ENCODE measurements at regions not wholly inside any gene's neighbourhood (a gene's known extent, or its start where the extent isn't known, plus 50 kb on each side); places are given as distances from the start of the nearest gene placed in this dataset.

GRCh38 chr10:78937393-78937792, 131.4 kb upstream of the ZMIZ1 start:
- intact Hi-C loops (cut with DNase I) = no loop called here
- no peak for ATAC-seq
- DNase-seq (ENCODE audit: low spot score) = no peak

DNA sequence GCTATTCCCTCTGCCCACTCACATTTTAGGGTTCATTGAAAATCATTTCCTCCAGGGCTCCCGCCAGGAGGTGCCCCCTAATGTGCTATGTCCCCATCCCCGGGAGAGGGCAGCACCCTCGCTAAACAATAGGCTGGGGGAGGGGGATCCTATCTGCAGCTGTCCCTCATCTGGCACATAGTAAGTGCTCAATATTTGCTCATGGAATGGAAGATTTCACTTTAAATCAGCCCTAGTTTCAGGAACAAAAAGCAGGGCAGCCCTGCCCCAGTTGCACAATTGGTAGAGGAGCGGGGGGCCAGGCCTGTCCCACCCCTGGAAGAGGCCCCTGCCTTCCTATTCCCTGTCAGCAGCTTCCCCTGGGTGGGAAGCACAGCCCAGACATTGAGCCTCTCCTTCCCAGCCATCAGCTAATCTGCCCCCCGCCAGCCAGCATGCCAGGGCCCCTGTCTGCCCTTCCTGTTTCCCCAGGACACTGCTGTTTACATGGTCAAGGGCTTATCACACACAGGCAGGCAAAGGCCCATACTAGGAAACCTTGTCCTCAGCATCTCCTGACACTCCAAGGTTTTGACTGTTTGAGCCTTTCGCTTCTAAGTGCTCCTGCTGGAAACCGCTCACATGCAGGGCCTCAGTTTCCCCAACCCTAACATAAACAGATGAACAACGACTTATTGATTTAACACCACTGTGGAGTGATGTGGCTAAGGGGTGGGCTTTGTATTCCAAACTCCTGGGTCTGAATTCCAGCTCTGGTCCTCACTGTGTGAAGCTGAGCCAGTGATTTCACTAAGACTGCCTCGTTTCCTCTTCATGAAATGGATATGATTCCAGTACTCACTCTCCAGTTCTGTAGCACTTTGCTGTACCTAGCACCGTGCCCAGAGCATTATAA, 130.7 kb upstream of the ZMIZ1 start:
- ATAC-seq (no peak), DNase-seq (ENCODE audit: low spot score) (no peak)
- intact Hi-C loops (cut with DNase I) = no loop called here

DNA sequence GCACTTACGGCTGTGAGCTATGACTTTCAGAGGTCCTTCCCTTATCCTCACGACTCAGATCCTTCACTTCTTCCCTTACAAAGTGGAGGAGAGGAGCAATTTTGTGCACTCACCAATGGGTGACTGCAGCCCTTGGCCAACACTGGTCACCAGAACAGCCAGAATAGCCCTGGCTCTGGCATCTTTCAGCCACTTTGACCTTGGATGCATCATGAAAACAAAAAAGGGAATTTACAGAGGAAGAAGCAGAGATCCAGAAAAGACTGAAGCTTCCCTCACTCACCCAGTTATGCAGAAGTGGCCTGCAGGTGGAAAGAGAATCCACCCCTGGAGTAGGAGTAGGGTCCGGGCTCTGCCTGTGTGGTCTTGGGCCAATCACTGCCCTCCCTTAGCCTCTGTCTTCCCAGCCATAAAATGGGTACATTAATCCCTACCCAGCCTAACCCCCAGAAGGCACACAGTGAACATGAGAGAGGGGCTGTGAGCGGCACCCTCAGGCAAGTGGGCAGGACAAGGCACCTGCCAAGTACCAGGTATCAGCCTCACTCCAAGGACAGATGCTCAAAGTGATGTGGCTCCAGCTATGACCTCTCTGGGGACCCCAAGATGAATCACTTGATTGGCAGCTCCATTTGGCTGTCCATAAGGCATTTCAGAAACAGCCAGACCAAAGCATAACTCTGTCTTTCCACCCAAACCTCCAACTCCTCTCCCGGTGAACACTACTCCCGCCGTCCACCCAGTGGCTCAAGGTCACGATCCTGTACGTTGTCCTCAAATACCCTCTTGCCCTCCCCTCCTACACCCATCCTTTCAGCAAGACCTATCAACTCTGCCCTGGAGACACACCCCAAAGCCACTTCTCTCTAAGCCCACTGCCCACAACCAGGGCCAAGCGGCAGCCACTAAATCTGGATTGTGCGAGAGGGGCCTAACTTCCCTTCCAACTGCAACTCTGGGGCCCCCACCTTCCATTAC, 129.8 kb upstream of the ZMIZ1 start:
- intact Hi-C loops (cut with DNase I) = no loop called here
- DNase-seq (ENCODE audit: low spot score) (no peak), ATAC-seq (no peak)

GRCh38 chr10:78942091-78942501, 126.7 kb upstream of the ZMIZ1 start:
- DNase-seq (ENCODE audit: low spot score) (no peak), ATAC-seq (no peak)
- intact Hi-C loops (cut with DNase I) = no loop called here

DNA sequence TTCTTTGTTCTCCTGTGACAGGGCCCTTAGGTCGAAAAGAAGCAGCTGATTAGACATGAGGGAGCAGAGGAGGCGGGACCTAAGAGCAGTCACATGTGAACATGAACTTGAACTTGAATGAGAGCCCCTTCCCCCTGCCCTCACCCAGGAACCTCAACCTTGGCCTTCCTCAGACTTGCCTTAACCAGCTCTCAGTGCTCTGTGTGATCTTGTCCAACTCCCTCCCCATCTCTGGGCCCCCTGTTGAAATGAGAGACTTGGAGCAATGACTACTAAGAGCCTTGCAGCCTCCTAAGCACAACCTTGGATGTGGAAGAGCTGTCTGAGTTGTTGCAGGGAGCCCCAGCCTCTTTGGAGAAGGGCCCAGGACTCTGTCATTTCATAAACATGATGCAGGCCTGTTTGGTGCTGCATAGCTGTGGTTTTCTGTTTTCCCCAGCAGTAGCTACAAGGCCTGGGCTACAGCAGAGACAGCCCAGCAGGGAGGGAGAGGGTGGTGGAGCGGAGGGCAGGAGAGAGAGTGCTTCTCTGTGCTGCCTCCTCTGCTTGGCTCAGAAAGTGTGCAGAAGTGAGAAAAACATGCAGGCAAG, 123.9 kb upstream of the ZMIZ1 start:
- ATAC-seq = peak; percentile 96
- intact Hi-C loops (cut with DNase I) = no loop called here
- DNase-seq (ENCODE audit: low spot score) = peak; percentile 76

DNA sequence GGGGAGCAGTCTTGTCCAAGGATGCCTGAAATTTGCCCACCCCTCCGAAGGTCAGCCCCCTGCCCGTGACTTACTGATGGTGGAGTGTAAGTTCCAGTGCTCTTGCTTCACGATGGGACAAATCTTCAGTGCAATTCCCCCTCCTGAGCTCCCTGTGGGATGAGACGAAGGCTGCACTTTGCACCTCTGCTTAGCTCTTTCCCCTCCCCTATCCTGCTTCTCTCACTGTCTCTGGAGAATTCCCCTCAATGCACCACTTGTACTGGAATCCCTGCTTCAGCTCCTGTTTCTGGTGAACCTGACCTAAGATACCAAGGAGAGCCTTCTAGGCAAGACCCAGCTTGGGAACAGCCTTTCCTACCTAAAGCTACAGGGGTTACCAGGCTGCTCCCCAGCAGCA, 122.9 kb upstream of the ZMIZ1 start:
- intact Hi-C loops (cut with DNase I) = no loop called here
- DNase-seq (ENCODE audit: low spot score) (no peak), ATAC-seq (peak; percentile 14)

- ATAC-seq = no peak
- no peak for DNase-seq (ENCODE audit: low spot score)
- intact Hi-C loops (cut with DNase I) = no loop called here
Observed at GRCh38 chr10:78947226-78947625, 121.5 kb upstream of the ZMIZ1 start.

DNA sequence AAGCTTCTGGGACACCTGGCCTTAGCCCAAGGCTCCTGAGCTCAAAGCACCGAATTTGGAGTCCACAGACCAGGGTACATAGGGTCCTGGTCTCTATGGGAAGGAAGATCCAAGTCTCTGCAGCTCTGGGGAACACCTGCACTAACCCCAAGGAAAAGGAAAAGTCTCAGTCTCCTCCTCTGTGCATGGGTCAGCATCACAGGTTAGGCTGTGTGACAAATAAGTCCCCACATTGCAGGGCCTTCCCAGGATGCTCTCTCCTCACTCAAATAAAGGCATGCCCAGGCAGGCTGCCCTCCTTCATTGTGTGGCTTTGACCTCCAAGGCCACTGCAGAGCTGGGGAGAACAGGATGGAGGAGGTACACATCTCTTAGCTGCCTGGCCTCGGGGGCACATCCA, 121.0 kb upstream of the ZMIZ1 start:
- no peak for DNase-seq (ENCODE audit: low spot score)
- ATAC-seq = no peak
- intact Hi-C loops (cut with DNase I) = no loop called here

GRCh38 chr10:78948621-78949030, 120.1 kb upstream of the ZMIZ1 start:
- ATAC-seq (no peak), DNase-seq (ENCODE audit: low spot score) (no peak)
- intact Hi-C loops (cut with DNase I) = no loop called here

DNA sequence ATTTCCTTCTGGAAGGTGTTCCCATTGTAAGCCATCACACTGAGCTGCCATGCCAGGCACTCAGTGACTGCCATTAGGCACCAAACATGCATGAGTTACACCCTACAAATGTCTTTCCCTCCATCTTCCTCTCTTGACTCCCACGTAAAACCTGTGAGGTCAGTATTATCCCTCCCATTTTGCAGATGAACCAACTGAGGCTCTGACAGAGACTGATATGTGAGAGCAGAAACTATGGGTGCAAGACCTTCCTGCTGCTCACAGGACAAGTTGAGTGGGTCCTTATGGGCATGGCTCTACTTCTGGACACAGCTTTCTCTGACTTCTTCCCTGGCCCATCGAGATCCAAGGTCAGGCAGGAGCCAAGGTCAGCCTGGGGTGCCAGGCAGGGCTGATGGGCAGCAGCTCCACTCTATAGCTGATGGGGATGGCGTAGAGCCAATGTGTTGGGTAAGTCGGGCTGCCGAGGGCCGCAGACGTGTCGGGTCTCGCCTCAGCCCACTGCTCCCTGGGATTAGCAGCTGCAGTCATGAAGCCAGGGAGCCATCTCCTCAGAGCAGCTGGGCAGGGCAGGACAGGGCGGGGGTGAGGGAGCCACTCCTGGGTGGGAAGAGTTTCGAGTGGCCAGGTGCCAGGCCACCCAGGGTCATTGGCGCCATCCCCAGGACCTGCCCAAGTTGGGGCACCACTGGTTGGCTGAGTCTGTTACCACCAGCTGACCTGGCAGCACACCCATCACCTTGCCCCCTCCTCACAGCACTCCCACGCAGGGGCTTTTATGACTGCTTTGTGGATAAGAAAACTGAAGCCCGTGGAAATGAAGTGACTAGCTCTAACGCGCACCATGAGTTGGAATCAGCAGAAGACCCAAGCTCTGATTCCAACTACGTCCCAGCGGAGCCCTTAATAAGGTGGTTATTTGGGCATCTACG, 117.8 kb upstream of the ZMIZ1 start:
- DNase-seq (ENCODE audit: low spot score) (no peak), ATAC-seq (no peak)
- intact Hi-C loops (cut with DNase I) = no loop called here

DNA sequence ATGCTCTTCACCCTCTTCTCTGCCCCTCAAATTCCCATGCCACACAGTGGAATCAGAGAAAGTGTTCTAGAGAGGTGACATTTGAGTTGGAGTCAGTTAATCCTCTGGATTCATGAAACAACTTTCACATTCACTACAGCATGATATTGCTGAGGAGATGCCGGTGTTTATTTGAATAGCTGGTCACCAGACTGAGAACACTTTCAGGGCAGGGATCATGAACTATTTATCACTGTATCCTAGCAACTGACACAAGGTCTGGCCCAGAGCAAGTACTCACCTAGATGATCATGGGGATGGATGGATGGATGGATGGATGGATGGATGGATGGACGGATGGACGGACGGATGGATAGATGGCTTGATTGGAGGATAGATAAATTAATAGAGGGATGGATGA, 116.7 kb upstream of the ZMIZ1 start:
- peak; percentile 39 for ATAC-seq
- intact Hi-C loops (cut with DNase I) = no loop called here
- DNase-seq (ENCODE audit: low spot score) = no peak

DNA sequence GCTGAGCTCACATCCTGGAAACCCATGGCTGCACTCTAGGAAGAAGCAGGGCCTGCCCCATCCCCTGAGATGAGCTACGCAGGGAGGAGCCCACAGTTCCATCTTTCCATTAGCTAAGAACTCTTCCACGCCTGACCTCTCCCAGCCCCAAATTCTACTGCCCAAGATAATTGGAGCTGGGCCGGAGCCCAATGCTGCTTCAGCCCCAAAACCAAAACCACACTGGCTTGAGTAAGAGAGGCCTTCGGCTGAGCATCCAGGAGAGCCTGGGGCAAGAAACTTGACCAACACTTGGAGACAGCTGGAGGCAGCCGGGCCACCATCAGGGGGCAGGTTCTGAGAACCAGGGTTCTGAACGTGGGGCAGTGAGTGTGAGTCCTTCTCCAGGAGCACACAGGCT, 116.1 kb upstream of the ZMIZ1 start:
- intact Hi-C loops (cut with DNase I) = no loop called here
- peak; percentile 91 for ATAC-seq
- peak; percentile 80 for DNase-seq (ENCODE audit: low spot score)

- ATAC-seq = peak; percentile 64
- intact Hi-C loops (cut with DNase I) = no loop called here
- DNase-seq (ENCODE audit: low spot score) = no peak
Observed at GRCh38 chr10:78953113-78953798, 115.5 kb upstream of the ZMIZ1 start.

DNA sequence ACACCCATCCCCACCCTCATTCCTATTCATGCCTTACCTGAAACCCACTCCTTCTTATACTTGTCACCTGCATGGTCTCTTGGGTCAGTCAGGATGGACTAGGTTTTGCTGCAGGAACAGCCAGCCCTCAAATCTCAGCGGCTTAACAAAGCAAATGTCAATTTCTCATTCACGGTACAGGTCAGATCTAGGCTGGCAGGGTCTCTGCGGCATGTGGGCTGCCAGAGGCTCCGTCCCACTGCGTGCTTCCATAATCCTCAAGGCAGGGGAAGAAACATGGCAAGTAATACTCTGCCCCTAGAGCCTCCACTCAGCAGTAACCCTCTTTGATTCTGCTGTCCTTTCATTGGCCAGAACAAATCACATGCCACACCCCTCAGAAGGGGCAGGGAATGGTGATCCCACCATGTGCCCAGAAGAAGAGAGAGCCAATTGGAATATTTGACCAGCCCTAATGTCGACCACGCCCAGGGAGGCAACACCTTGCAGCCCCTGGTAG, 114.9 kb upstream of the ZMIZ1 start:
- no peak for ATAC-seq
- DNase-seq (ENCODE audit: low spot score) = no peak
- intact Hi-C loops (cut with DNase I) = no loop called here

DNA sequence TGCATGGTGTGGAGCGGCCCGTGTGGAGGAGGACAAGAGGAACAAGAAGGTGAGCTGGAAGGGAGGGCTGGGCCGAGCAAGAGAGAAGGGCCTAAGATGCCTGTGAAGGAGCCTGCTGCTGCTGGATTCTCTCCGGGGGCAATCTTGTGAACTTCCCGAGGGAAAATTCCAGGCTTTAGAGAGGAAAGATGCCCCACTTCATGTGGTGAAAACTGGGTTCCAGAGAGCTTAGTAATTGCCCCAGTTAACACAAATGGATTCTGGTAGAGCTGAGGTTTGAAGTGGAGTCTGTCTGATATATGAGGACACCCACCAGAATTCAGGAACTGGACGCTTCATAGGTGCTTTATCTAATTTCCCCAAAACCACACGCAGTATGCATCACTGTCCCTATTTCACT, 114.1 kb upstream of the ZMIZ1 start:
- intact Hi-C loops (cut with DNase I) = no loop called here
- ATAC-seq = no peak
- DNase-seq (ENCODE audit: low spot score) = no peak

- ATAC-seq = no peak
- DNase-seq (ENCODE audit: low spot score) = no peak
- intact Hi-C loops (cut with DNase I) = no loop called here
Observed at GRCh38 chr10:78955206-78955605, 113.6 kb upstream of the ZMIZ1 start.

DNA sequence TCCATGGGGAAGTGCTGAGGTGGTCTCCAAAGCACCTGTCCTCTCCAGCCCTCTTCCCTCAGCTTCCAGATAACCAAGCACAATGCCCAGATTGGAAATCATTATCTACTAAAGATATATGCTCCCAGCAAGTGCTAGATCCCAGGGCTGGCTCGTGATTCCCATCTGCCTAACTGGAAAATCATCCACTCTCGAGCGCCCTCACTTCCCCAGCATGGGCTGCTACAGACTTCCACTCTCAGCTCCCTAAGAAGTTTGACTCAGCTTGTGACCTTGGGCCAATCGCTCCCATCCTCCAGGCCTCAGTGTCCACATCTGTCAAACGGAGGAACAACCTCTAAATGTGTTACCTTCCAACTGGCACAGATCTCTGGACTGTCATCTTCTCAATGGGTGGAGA, 112.4 kb upstream of the ZMIZ1 start:
- ATAC-seq (no peak), DNase-seq (ENCODE audit: low spot score) (no peak)
- intact Hi-C loops (cut with DNase I) = no loop called here

DNA sequence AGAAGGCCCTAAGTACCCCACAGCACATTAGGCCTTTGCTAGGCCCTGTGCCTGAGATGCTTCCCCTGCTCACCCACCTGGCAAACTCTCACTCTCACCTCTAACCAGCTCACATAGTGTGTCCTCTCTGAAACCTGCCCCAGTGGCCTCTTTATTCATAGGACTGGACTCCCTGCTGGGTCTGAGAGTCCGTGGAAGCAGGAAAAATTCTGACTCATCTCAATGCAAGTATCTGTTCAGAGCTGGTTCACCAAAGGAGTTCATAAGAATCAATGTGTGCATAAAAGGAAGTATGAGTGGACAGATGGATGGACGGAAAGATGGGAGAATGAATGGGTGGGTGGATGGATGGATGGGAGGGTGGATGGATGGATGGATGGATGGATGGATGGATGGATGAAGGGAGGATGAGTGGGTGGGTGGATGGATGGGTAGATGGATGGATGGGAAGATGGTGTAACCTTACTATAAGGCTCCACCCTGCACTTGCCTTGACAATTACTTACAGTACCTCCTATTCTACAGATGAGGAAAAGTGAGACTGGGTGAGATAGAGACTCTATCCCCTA, 111.2 kb upstream of the ZMIZ1 start:
- no peak for ATAC-seq
- DNase-seq (ENCODE audit: low spot score) = no peak
- intact Hi-C loops (cut with DNase I) = no loop called here

All from sciatic nerve (tissue), 2 donors.